Endodermal cell (in vitro differentiated cells): ENCODE measurements at regions not wholly inside any gene's neighbourhood (a gene's known extent, or its start where the extent isn't known, plus 50 kb on each side); places are given as distances from the start of the nearest gene placed in this dataset.

Source experiments
- DNase-seq: peaks from one replicate; pipeline ENCODE4 v3.0.0-alpha.2; 2017
- H3K27ac ChIP-seq: 2 replicates; pipeline ENCODE4 v1.5.1; 2013; ENCODE audit warnings: mild to moderate bottlenecking, low read depth, low read length, moderate library complexity
- H3K27me3 ChIP-seq: 2 replicates; pipeline ENCODE4 v1.6.1; 2013; ENCODE audit warnings: mild to moderate bottlenecking, low read length, moderate library complexity; ENCODE audit not compliant: insufficient read depth, control insufficient read depth, poor library complexity, severe bottlenecking
- H3K36me3 ChIP-seq: 2 replicates; pipeline ENCODE4 v1.7.0; 2013; ENCODE audit warnings: mild to moderate bottlenecking, low read length, moderate library complexity; ENCODE audit not compliant: control insufficient read depth, insufficient read depth
- H3K4me1 ChIP-seq: one replicate; pipeline ENCODE4 v1.7.0; 2013; ENCODE audit warnings: low read length; ENCODE audit not compliant: control insufficient read depth, insufficient read depth
- H3K4me3 ChIP-seq: 2 replicates; pipeline ENCODE4 v1.5.1; 2013; ENCODE audit warnings: mild to moderate bottlenecking, low read length, moderate library complexity
- H3K9ac ChIP-seq: 2 replicates; pipeline ENCODE4 v1.6.1; 2013; ENCODE audit warnings: mild to moderate bottlenecking, low read length, moderate library complexity; ENCODE audit not compliant: poor library complexity, severe bottlenecking; ENCODE audit errors: extremely low read depth
- H3K9me3 ChIP-seq: 2 replicates; pipeline ENCODE4 v1.6.1; 2013; ENCODE audit warnings: mild to moderate bottlenecking, low read length, moderate library complexity; ENCODE audit not compliant: control insufficient read depth
- H3K27ac Mint-ChIP-seq: 2 replicates; pipeline ENCODE4 v1.8.0; 2020; ENCODE audit warnings: mixed read lengths
- H3K27me3 Mint-ChIP-seq: 2 replicates; pipeline ENCODE4 v1.8.0; 2021; ENCODE audit warnings: mild to moderate bottlenecking, mixed read lengths; ENCODE audit not compliant: insufficient read depth
- H3K36me3 Mint-ChIP-seq: 2 replicates; pipeline ENCODE4 v1.8.0; 2020; ENCODE audit warnings: low read depth, mixed read lengths
- H3K4me1 Mint-ChIP-seq: 2 replicates; pipeline ENCODE4 v1.8.0; 2020; ENCODE audit warnings: mixed read lengths
- H3K4me3 Mint-ChIP-seq: 2 replicates; pipeline ENCODE4 v1.8.0; 2020; ENCODE audit warnings: mild to moderate bottlenecking, moderate library complexity, mixed read lengths
- H3K9me3 Mint-ChIP-seq: 2 replicates; pipeline ENCODE4 v1.8.0; 2020; ENCODE audit warnings: mild to moderate bottlenecking, mixed read lengths
- CTCF ChIP-seq: fragments of 200-600 bp; sonication (generic); conservative IDR thresholded peaks from 2 replicates; pipeline ENCODE4 v1.5.0; 2021; ENCODE audit warnings: antibody characterized with exemption, mild to moderate bottlenecking
- WGBS, 2 experiments: methylation state at CpG; one replicate each; pipeline versions ENCODE4 v1.1.5 to v1.1.7; 2013; ENCODE audit warnings: missing lambda C conversion rate in 2 of 2, mixed read lengths in 1 of 2; ENCODE audit not compliant: insufficient coverage in 1 of 2, insufficient read length in 1 of 2; 5-methylcytosine and 5-hydroxymethylcytosine counted together

DNA sequence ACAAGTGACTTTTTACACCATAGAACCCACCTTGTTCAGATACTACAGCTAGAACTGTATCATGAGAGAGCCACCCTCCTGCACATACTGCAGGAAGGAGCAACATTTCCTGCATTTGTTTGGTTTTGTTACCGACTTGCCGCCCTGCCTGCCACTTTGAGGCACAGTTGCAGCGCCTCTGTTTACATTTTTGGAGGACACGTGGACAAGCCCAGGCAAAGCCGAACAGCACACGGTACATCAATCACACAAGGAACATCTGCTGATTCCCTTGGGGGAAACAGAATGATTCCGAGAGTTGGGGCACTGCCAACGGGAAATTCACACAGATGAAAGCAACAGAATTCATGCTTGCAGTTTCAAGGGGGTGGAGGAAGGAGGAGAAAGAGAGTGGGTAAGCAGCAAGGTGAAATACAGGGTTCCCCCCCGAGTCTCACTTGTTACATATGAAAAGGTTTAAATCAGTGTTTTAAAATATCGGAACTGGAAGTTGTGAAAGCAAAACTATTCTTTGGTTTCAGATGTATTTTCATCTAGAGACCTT is 110.7 kb downstream of the BTG1 start:
- no peak for TF ChIP-seq CTCF
- H3K9me3 Mint-ChIP-seq: no peaks in the 10 kb centered on the region

GRCh38 chr12:92034083-92034482 is 111.6 kb downstream of the BTG1 start:
- Histone ChIP-seq H3K36me3 (no peaks in the 10 kb centered on the region), H3K9me3 (no peaks in the 10 kb centered on the region), H3K4me1 (no peaks in the 10 kb centered on the region), H3K9ac (no peak overlapping the region), H3K27me3 (no peaks in the 10 kb centered on the region), H3K27ac (no peak overlapping the region), H3K4me3 (no peak overlapping the region)
- no peaks in the 10 kb centered on the region for H3K27me3 Mint-ChIP-seq
- 93% methylated on average over 2 of the region's 2 CpGs; no CpG with 5 or more reads in 1 of the 2 experiments for WGBS, 2 experiments
- H3K4me1 Mint-ChIP-seq: peaks cover 6% of the 10 kb centered on the region
- TF ChIP-seq CTCF: no peak
- H3K36me3 Mint-ChIP-seq: no peaks in the 10 kb centered on the region
- H3K4me3 Mint-ChIP-seq: no peak overlapping the region
- no peaks in the 10 kb centered on the region for H3K9me3 Mint-ChIP-seq
- no peak for DNase-seq
- H3K27ac Mint-ChIP-seq: no peak overlapping the region

More for the DNA sequence above, 110.7 kb downstream of the BTG1 start:
- 70 to 76% methylated on average over 6 to 10 of the region's 10 CpGs for WGBS, 2 experiments
- Histone ChIP-seq H3K36me3 (no peaks in the 10 kb centered on the region), H3K9me3 (no peaks in the 10 kb centered on the region), H3K4me1 (no peaks in the 10 kb centered on the region), H3K9ac (no peak overlapping the region), H3K27me3 (no peaks in the 10 kb centered on the region), H3K27ac (no peak overlapping the region), H3K4me3 (no peak overlapping the region)
- no peak overlapping the region for H3K4me3 Mint-ChIP-seq
- peaks cover 6% of the 10 kb centered on the region for H3K4me1 Mint-ChIP-seq
- no peak overlapping the region for H3K27ac Mint-ChIP-seq
- H3K27me3 Mint-ChIP-seq: no peaks in the 10 kb centered on the region
- H3K36me3 Mint-ChIP-seq: no peaks in the 10 kb centered on the region
- no peak for DNase-seq

DNA sequence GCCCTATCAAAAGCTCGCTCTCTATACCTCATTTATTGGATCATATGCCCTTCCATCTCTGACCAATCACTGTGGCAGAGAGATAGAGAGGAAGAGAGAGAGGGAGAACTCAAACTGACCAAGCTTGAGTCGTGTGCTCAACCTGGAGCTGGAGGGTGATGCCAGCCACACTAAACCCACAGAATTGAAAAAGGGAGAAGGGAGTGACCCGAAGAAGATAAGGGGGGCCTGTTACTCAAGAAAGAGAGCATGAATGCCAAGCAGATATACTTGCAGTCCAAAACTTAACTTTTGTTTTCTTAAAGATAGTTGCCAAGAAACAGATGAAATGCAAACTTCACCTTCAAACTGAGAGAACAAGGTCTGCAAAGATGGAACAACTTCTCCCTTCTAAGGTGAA is 112.7 kb downstream of the BTG1 start:
- H3K27ac Mint-ChIP-seq: no peak overlapping the region
- Histone ChIP-seq H3K36me3 (no peaks in the 10 kb centered on the region), H3K27me3 (no peaks in the 10 kb centered on the region), H3K4me3 (no peak overlapping the region), H3K9ac (no peak overlapping the region), H3K4me1 (no peaks in the 10 kb centered on the region), H3K9me3 (no peaks in the 10 kb centered on the region), H3K27ac (no peak overlapping the region)
- no peak overlapping the region for H3K4me3 Mint-ChIP-seq
- no peaks in the 10 kb centered on the region for H3K36me3 Mint-ChIP-seq
- no peak for TF ChIP-seq CTCF
- peaks cover 6% of the 10 kb centered on the region for H3K4me1 Mint-ChIP-seq
- 88 to 100% methylated on average over 1 to 3 of the region's 3 CpGs for WGBS, 2 experiments
- no peaks in the 10 kb centered on the region for H3K9me3 Mint-ChIP-seq
- no peaks in the 10 kb centered on the region for H3K27me3 Mint-ChIP-seq
- DNase-seq: no peak
